ENCODE measurements at regions not wholly inside any gene's neighbourhood (a gene's known extent, or its start where the extent isn't known, plus 50 kb on each side); places are given as distances from the start of the nearest gene placed in this dataset.

DNA sequence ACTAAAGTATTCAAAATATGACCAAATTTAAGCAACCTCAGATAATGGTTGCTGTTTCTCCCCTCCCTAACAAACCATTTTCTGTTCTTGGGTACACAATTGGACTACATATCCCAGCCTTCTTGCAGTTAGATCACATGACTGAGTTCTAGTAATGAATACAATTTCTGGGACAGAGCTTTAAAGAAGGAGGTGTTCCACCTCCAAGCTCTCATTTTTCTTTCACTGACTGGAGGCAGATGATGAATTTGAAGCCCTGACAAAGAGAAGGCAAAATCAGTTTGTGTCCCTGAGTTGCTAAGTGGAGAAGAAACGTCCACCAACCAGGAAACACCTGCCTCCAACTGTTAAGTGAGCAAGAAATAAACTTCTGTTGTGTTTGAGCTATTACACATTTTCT lies 117.2 kb downstream of the LCA5 start:
- no peak for TF ChIP-seq CTCF (conservative IDR thresholded peaks at IDR 0.05)
- TF ChIP-seq EZH2 (IDR thresholded peaks at IDR 0.05; ENCODE audit: low read depth) = no peak

Measured in PC-9 (cell line).